Psoas muscle (tissue), 7 donors: ENCODE measurements at regions not wholly inside any gene's neighbourhood (a gene's known extent, or its start where the extent isn't known, plus 50 kb on each side); places are given as distances from the start of the nearest gene placed in this dataset.

Experiments
- ATAC-seq, 4 donors: fragments of 200-7000 bp; cut with Tn5 transposase; one replicate each; pipeline ENCODE4 v1.9.1; 2020; ENCODE audit warnings: moderate library complexity in 3 of 4, mild to moderate bottlenecking in 2 of 4
- DNase-seq, 2 donors: peaks; one replicate each; pipeline ENCODE4 v3.0.0-alpha.2; 2020
- H3K27ac ChIP-seq: fragments of 200-600 bp; one replicate; pipeline ENCODE4 v1.8.0; 2022
- H3K27me3 ChIP-seq, 3 donors: fragments of 200-600 bp in 1 of 3; one replicate each; pipeline versions ENCODE4 v1.6.1 to v1.8.0; 2013 to 2022; ENCODE audit warnings: low read length in 2 of 3, mild to moderate bottlenecking in 2 of 3, moderate library complexity in 1 of 3; ENCODE audit not compliant: insufficient read depth in 3 of 3
- H3K36me3 ChIP-seq, 2 donors: fragments of 200-600 bp in 1 of 2; one replicate each; pipeline versions ENCODE4 v1.6.1 to v1.8.0; 2013 to 2022; ENCODE audit warnings: low read depth in 1 of 2, mild to moderate bottlenecking in 1 of 2, moderate library complexity in 1 of 2; ENCODE audit not compliant: insufficient read depth in 1 of 2
- H3K4me1 ChIP-seq: fragments of 200-600 bp; one replicate; pipeline ENCODE4 v1.8.0; 2022
- H3K4me3 ChIP-seq: fragments of 200-600 bp; one replicate; pipeline ENCODE4 v1.8.0; 2022; ENCODE audit warnings: mild to moderate bottlenecking
- H3K9me3 ChIP-seq: fragments of 200-600 bp; one replicate; pipeline ENCODE4 v1.8.0; 2022
- WGBS, 3 donors: extraction: QIAGEN DNeasy Blood & Tissue Kit; methylation state at CpG; one replicate each; pipeline versions ENCODE4 v1.1.6 to v1.1.7; 2013; 5-methylcytosine and 5-hydroxymethylcytosine counted together
- intact Hi-C, 2 donors: fragments of 100-400 bp; cut with DNase I; formaldehyde crosslinking; loops; one replicate each; pipeline versions ENCODE4 v1.11.0 to v1.14.2; 2022
- TF ChIP-seq, protein P1 (sequence below): fragments of 200-600 bp; IDR thresholded peaks from one replicate; pipeline ENCODE4 v1.8.0; 2022; ENCODE audit warnings: antibody characterized with exemption
- donor health status: healthy with polysubstance abuse.
- donor health status: DM: no; HTN: no; CAD: no; lungs with moderate emphysema.
- donor health status: Bipolar disorder and iron deficiency.
- donor health status: healthy.
- donor health status: DM: yes; HTN: yes; CAD: no.
- donor health status: DM: no; HTN: no; CAD: no.
- donor health status: DM: yes; HTN: yes; CAD: no.

GRCh38 chr18:46265196-46266156 is 161.3 kb downstream of the HAUS1 start:
- Histone ChIP-seq H3K9me3 (no peaks in the 10 kb centered on the region), H3K27ac (no peak overlapping the region), H3K4me3 (no peak overlapping the region), H3K4me1 (peaks cover 64% of the 10 kb centered on the region), H3K36me3 (peaks cover 0 to 8% of the 10 kb centered on the region in 2 donors), H3K27me3 (no peaks in the 10 kb centered on the region)
- peak in 1 of 4 donors; percentile 41 for ATAC-seq
- no peak for DNase-seq
- TF ChIP-seq, protein P1, sequence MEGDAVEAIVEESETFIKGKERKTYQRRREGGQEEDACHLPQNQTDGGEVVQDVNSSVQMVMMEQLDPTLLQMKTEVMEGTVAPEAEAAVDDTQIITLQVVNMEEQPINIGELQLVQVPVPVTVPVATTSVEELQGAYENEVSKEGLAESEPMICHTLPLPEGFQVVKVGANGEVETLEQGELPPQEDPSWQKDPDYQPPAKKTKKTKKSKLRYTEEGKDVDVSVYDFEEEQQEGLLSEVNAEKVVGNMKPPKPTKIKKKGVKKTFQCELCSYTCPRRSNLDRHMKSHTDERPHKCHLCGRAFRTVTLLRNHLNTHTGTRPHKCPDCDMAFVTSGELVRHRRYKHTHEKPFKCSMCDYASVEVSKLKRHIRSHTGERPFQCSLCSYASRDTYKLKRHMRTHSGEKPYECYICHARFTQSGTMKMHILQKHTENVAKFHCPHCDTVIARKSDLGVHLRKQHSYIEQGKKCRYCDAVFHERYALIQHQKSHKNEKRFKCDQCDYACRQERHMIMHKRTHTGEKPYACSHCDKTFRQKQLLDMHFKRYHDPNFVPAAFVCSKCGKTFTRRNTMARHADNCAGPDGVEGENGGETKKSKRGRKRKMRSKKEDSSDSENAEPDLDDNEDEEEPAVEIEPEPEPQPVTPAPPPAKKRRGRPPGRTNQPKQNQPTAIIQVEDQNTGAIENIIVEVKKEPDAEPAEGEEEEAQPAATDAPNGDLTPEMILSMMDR = no peak
- WGBS, 3 donors = 61 to 80% (median 71%) methylated on average over 4 of the region's 4 CpGs
- intact Hi-C loops = loop anchor here in 1 of 2 donors (2.0 kb wide), 1 partner anchor 93 kb away; no protein-coding TSS in a partner anchor

GRCh38 chr18:46266473-46266872 is 162.3 kb downstream of the HAUS1 start:
- intact Hi-C loops = no loop called here
- no peaks in the 10 kb centered on the region for H3K9me3 ChIP-seq
- H3K36me3 ChIP-seq = peaks cover 0 to 8% of the 10 kb centered on the region in 2 donors
- DNase-seq (no peak), ATAC-seq (peak in 1 of 4 donors; percentile 51)
- H3K27me3 ChIP-seq = no peaks in the 10 kb centered on the region
- H3K4me3 ChIP-seq = no peak overlapping the region
- 31 to 48% (median 39%) methylated on average over 3 of the region's 3 CpGs for WGBS, 3 donors
- TF ChIP-seq, protein P1 = no peak
- peaks cover 54% of the 10 kb centered on the region for H3K4me1 ChIP-seq
- no peak overlapping the region for H3K27ac ChIP-seq

DNA sequence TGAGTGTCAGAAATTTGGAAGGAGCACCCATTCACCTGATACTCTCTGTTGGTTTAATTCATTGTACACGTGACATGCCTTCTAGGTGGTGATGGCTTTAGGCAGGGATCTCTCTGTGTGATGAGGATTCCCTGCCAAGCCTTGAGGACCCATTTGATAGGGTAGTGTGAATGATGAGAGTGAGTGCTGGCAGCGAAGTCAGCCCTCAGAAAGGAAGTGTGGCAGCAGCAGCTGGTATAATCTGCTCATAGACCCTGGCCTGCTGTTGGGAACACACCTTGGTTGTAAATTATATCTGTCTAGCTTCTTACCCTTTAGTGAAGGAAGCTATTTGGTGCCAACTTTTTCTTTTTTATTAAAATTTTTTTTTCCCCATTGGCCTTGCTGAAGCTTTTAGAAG is 164.5 kb downstream of the HAUS1 start:
- peaks cover 0 to 3% of the 10 kb centered on the region in 2 donors for H3K36me3 ChIP-seq
- intact Hi-C loops = no loop called here
- TF ChIP-seq, protein P1 = no peak
- ATAC-seq (peak; percentile 62 to 72 (median 68)), DNase-seq (no peak)
- H3K4me1 ChIP-seq = peaks cover 35% of the 10 kb centered on the region
- H3K27ac ChIP-seq = no peak overlapping the region
- no peaks in the 10 kb centered on the region for H3K27me3 ChIP-seq
- 28 to 29% (median 28%) methylated on average over 2 of the region's 2 CpGs for WGBS, 3 donors
- H3K4me3 ChIP-seq = no peak overlapping the region
- H3K9me3 ChIP-seq = no peaks in the 10 kb centered on the region

DNA sequence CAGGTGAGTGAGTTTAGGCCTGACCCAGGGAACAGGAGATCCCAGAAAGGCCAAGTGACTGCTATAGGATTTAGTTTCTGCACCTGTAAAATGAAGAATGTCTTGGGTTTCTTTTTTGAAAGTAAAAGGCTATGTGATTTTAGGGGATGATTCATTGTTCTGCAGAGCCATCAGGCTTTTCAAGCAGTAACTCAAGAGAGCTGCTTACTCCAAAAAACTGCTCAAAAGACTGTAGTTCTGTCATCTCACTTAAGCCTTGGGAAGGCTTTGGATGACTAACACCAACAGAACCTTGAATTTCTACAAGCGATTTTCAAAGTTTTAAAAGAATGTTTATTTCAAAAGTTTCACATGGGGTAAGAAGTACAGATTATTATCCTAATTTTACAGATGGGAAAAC is 165.1 kb downstream of the HAUS1 start:
- 86 to 97% (median 95%) methylated on average over 1 of the region's 1 CpG for WGBS, 3 donors
- TF ChIP-seq, protein P1 = no peak
- ATAC-seq (no peak), DNase-seq (no peak)
- H3K4me1 ChIP-seq = peaks cover 28% of the 10 kb centered on the region
- peaks cover 0 to 3% of the 10 kb centered on the region in 2 donors for H3K36me3 ChIP-seq
- intact Hi-C loops = no loop called here
- no peak overlapping the region for H3K4me3 ChIP-seq
- H3K9me3 ChIP-seq = no peaks in the 10 kb centered on the region
- H3K27me3 ChIP-seq = no peaks in the 10 kb centered on the region
- no peak overlapping the region for H3K27ac ChIP-seq
